ENCODE measurements at regions not wholly inside any gene's neighbourhood (a gene's known extent, or its start where the extent isn't known, plus 50 kb on each side); places are given as distances from the start of the nearest gene placed in this dataset.

DNA sequence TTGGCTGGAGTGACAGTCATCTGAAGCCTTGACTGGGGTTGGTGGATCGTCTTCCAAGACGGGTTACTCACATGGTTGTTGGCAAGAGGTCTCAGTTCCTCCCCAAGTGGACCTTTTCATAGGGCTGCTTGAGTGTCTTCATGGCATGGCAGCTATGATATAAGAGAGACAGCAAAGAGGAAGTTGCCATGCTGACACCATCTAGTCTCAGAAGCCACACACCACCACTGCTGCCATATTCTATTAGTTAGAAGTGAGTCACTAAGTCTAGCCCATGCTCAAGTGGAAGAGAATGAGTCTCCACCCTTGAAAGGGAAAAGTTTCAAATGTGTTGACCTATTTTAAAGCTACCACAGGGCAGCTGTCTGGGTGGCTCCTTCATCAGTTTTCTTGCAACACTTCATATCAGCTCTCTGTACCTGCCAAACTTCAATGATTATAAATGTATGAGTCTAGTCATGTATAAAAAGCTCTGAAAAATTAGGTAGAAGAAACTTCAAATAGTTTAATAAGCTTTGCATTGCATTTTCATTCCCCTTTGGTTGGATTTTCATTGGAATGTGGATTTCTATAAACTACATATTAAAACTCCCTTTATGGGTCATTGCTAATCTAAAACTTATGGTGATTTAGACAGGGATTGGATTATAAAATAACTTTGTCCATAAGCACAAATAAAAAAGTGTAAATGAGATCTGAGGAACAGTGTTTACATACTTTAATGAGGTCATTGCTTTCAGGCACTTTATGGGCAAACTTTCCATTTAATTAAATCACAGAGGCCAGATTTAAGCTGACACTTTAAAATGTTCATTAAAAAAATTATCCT is 68.0 kb upstream of the ATXN3L start:
- Histone ChIP-seq H3K4me1 (ENCODE audit: insufficient read depth, low read length) (no peaks in the 10 kb centered on the region), H3K27me3 (ENCODE audit: control insufficient read depth in 1 of 2, insufficient read depth in 2 of 2, low read length in 2 of 2) (no peaks in the 10 kb centered on the region), H3K9me3 (ENCODE audit: low read length) (no peaks in the 10 kb centered on the region), H3K36me3 (replicated peaks in 1 of 2; ENCODE audit: control insufficient read depth in 1 of 2, insufficient read depth in 2 of 2, low read length in 2 of 2) (no peaks in the 10 kb centered on the region), H3K79me2 (ENCODE audit: insufficient read depth, low read length) (no peaks in the 10 kb centered on the region), H2AFZ (ENCODE audit: low read length) (no peak overlapping the region), H3K4me2 (ENCODE audit: low read depth, low read length) (no peak overlapping the region), H3K27ac (ENCODE audit: extremely low read length, insufficient read depth, low read length) (no peak overlapping the region), H3K9ac (ENCODE audit: insufficient read depth, low read depth, low read length) (no peak overlapping the region), H4K20me1 (ENCODE audit: insufficient read depth, low read length) (no peaks in the 10 kb centered on the region), H3K4me3 (replicated peaks in 1 of 3; ENCODE audit: insufficient read depth in 1 of 3, low read depth in 2 of 3, low read length in 3 of 3) (no peak overlapping the region)
- in situ Hi-C loops (cut with HindIII; ENCODE audit: extremely low pct_ligation_motif_present, low pct_unique_long_range_greater_than_20kb) (no loop called here), intact Hi-C loops (cut with micrococcal nuclease; ENCODE audit: unreplicated experiment) (no loop called here)
- ChIA-PET CTCF (ENCODE audit: low intra/inter-chr PET ratio, low total read pairs) (no interaction called here), POLR2A (no interaction called here)
- DNase-seq (ENCODE audit: low spot score) = no peak
- no TSS peak for BruUV-seq (replicated peaks)
- WGBS (ENCODE audit: low lambda C conversion rate) = no CpG with 5 or more reads among the region's 2 CpGs
- no peak for TF ChIP-seq CCDC6 (CRISPR knock-in tag; IDR thresholded peaks at IDR 0.05)
- TF ChIP-seq ZNF484 (CRISPR knock-in tag; IDR thresholded peaks at IDR 0.05; ENCODE audit: borderline replicate concordance, low read depth) = no peak
- TF ChIP-seq KDM5B (CRISPR knock-in tag; IDR thresholded peaks at IDR 0.05; ENCODE audit: borderline replicate concordance) = no peak
- no peak for TF ChIP-seq ZNF224 (CRISPR knock-in tag; IDR thresholded peaks at IDR 0.05)
- TF ChIP-seq KLF6 (CRISPR knock-in tag; IDR thresholded peaks at IDR 0.05) = no peak
- FAIRE-seq = no peak
- no peak for ATAC-seq

GRCh38 chrX:13386636-13387035 is 66.8 kb upstream of the ATXN3L start:
- no peak for TF ChIP-seq SP2 (CRISPR knock-in tag; IDR thresholded peaks at IDR 0.05)
- no peak for TF ChIP-seq SOX13 (IDR thresholded peaks at IDR 0.05)
- 0 out of 4 replicates have a peak, but pooled peaks of 1 of the 2 experiments have one; percentile 11 for TF ChIP-seq SOX13 (CRISPR knock-in tag; conservative IDR thresholded peaks at IDR 0.05 in 1 of 2, IDR thresholded peaks at IDR 0.05 in 1 of 2)
- no peak for TF ChIP-seq ZNF180 (CRISPR knock-in tag; IDR thresholded peaks at IDR 0.05; ENCODE audit: borderline replicate concordance, low read depth)
- peak; percentile 43; the same call in 1 of the 2 replicates for TF ChIP-seq BCL6 (CRISPR knock-in tag; IDR thresholded peaks at IDR 0.05)
- TF ChIP-seq ZNF335 (CRISPR knock-in tag; IDR thresholded peaks at IDR 0.05) = no peak
- no peak for TF ChIP-seq RNF2 (conservative IDR thresholded peaks at IDR 0.05; ENCODE audit: low read depth)
- TF ChIP-seq MAFK (conservative IDR thresholded peaks at IDR 0.05 in 1 of 2, IDR thresholded peaks at IDR 0.05 in 1 of 2; ENCODE audit: low read length in 2 of 2) = peak; percentile 2 to 45; a peak in 2 of 4 replicates
- DNase-seq (ENCODE audit: low spot score) (peak; percentile 4), FAIRE-seq (no peak), ATAC-seq (no peak)
- no peaks in the 10 kb centered on the region for H4K20me1 ChIP-seq (ENCODE audit: insufficient read depth, low read length)
- H3K27me3 ChIP-seq (ENCODE audit: control insufficient read depth in 1 of 2, insufficient read depth in 2 of 2, low read length in 2 of 2) = no peaks in the 10 kb centered on the region
- no peak overlapping the region for H3K4me2 ChIP-seq (ENCODE audit: low read depth, low read length)
- no peaks in the 10 kb centered on the region for H3K4me1 ChIP-seq (ENCODE audit: insufficient read depth, low read length)
- no peaks in the 10 kb centered on the region for H3K36me3 ChIP-seq (replicated peaks in 1 of 2; ENCODE audit: control insufficient read depth in 1 of 2, insufficient read depth in 2 of 2, low read length in 2 of 2)
- no peaks in the 10 kb centered on the region for H3K9me3 ChIP-seq (ENCODE audit: low read length)
- no peaks in the 10 kb centered on the region for H3K79me2 ChIP-seq (ENCODE audit: insufficient read depth, low read length)
- BruUV-seq (replicated peaks) = no TSS peak
- CTCF ChIA-PET (ENCODE audit: low intra/inter-chr PET ratio, low total read pairs) = no interaction called here
- no peak overlapping the region for H3K4me3 ChIP-seq (replicated peaks in 1 of 3; ENCODE audit: insufficient read depth in 1 of 3, low read depth in 2 of 3, low read length in 3 of 3)
- H3K9ac ChIP-seq (ENCODE audit: insufficient read depth, low read depth, low read length) = no peak overlapping the region
- intact Hi-C loops (cut with micrococcal nuclease; ENCODE audit: unreplicated experiment) (no loop called here), in situ Hi-C loops (cut with HindIII; ENCODE audit: extremely low pct_ligation_motif_present, low pct_unique_long_range_greater_than_20kb) (no loop called here)
- no peak overlapping the region for H2AFZ ChIP-seq (ENCODE audit: low read length)
- POLR2A ChIA-PET = no interaction called here
- H3K27ac ChIP-seq (ENCODE audit: extremely low read length, insufficient read depth, low read length) = no peak overlapping the region

Data from HepG2 (cell line).